Gastroesophageal sphincter (tissue), 3 donors: ENCODE measurements at regions not wholly inside any gene's neighbourhood (a gene's known extent, or its start where the extent isn't known, plus 50 kb on each side); places are given as distances from the start of the nearest gene placed in this dataset.

ENCODE experiments used
- POLR2A ChIP-seq, 2 donors: fragments of 450-650 bp; IDR thresholded peaks; one replicate each; pipeline ENCODE4 v1.6.1; 2017; ENCODE audit warnings: antibody characterized with exemption in 2 of 2, mild to moderate bottlenecking in 2 of 2, moderate library complexity in 1 of 2
- POLR2AphosphoS5 ChIP-seq: sonication (generic); formaldehyde crosslinking; IDR thresholded peaks from one replicate; pipeline ENCODE4 v1.6.1; 2017; ENCODE audit warnings: antibody characterized with exemption
- TF ChIP-seq, protein P1 (sequence below), 4 experiments: fragments of 200-600 bp in 2 of 4; fragments of 450-650 bp in 2 of 4; sonication (generic) in 1 of 4; IDR thresholded peaks; one replicate each; pipeline ENCODE4 v1.5.1; 2017 to 2019; ENCODE audit warnings: antibody characterized with exemption in 4 of 4, mild to moderate bottlenecking in 2 of 4, moderate library complexity in 2 of 4

GRCh38 chr1:78836726-78837125 lies 169.8 kb downstream of the ADGRL4 start:
- TF ChIP-seq POLR2AphosphoS5 (no peak), POLR2A (IDR thresholded peaks at IDR 0.05) (no peak)
- TF ChIP-seq, protein P1, sequence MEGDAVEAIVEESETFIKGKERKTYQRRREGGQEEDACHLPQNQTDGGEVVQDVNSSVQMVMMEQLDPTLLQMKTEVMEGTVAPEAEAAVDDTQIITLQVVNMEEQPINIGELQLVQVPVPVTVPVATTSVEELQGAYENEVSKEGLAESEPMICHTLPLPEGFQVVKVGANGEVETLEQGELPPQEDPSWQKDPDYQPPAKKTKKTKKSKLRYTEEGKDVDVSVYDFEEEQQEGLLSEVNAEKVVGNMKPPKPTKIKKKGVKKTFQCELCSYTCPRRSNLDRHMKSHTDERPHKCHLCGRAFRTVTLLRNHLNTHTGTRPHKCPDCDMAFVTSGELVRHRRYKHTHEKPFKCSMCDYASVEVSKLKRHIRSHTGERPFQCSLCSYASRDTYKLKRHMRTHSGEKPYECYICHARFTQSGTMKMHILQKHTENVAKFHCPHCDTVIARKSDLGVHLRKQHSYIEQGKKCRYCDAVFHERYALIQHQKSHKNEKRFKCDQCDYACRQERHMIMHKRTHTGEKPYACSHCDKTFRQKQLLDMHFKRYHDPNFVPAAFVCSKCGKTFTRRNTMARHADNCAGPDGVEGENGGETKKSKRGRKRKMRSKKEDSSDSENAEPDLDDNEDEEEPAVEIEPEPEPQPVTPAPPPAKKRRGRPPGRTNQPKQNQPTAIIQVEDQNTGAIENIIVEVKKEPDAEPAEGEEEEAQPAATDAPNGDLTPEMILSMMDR (IDR thresholded peaks at IDR 0.05) = no peak
